Natural killer cell (primary cell): ENCODE measurements at regions not wholly inside any gene's neighbourhood (a gene's known extent, or its start where the extent isn't known, plus 50 kb on each side); places are given as distances from the start of the nearest gene placed in this dataset.

Experiments
- ATAC-seq, 3 donors: fragments of 150-1000 bp in 2 of 3; fragments of 200-7000 bp in 1 of 3; cut with Tn5 transposase; 1 replicate in 1 of 3; 2 replicates in 2 of 3; pipeline ENCODE4 v1.10.0; 2021; ENCODE audit warnings: mild to moderate bottlenecking in 2 of 3, moderate library complexity in 2 of 3
- DNase-seq, 2 donors: peaks; one replicate each; pipeline versions ENCODE4 v3.0.0 to v3.0.0-alpha.2; 2013 to 2021; ENCODE audit warnings: mixed read lengths in 1 of 2
- H3K27ac ChIP-seq: one replicate; pipeline ENCODE4 v1.5.1; 2013; ENCODE audit warnings: mild to moderate bottlenecking, low read length
- H3K27me3 ChIP-seq: one replicate; pipeline ENCODE4 v1.6.1; 2013; ENCODE audit warnings: low read length; ENCODE audit not compliant: control insufficient read depth, insufficient read depth
- H3K36me3 ChIP-seq: one replicate; pipeline ENCODE4 v1.6.1; 2013; ENCODE audit warnings: low read length; ENCODE audit not compliant: control insufficient read depth, insufficient read depth
- H3K4me1 ChIP-seq: one replicate; pipeline ENCODE4 v1.6.1; 2013; ENCODE audit warnings: low read length; ENCODE audit not compliant: control insufficient read depth, insufficient read depth
- H3K4me3 ChIP-seq: one replicate; pipeline ENCODE4 v1.5.1; 2013; ENCODE audit warnings: low read length
- H3K9me3 ChIP-seq: one replicate; pipeline ENCODE4 v1.6.1; 2013; ENCODE audit warnings: low read length; ENCODE audit not compliant: control insufficient read depth, insufficient read depth
- H3K27ac Mint-ChIP-seq, 2 donors: one replicate each; pipeline ENCODE4 v1.8.0; 2022; ENCODE audit warnings: mild to moderate bottlenecking in 2 of 2, mixed read lengths in 2 of 2, moderate library complexity in 1 of 2
- H3K27me3 Mint-ChIP-seq, 2 donors: one replicate each; pipeline ENCODE4 v1.8.0; 2022; ENCODE audit warnings: low read depth in 2 of 2, mixed read lengths in 2 of 2
- H3K36me3 Mint-ChIP-seq: one replicate; pipeline ENCODE4 v1.8.0; 2022; ENCODE audit warnings: mixed read lengths
- H3K4me1 Mint-ChIP-seq, 2 donors: one replicate each; pipeline ENCODE4 v1.8.0; 2022; ENCODE audit warnings: mixed read lengths in 2 of 2
- H3K4me3 Mint-ChIP-seq: one replicate; pipeline ENCODE4 v1.8.0; 2022; ENCODE audit warnings: mild to moderate bottlenecking, moderate library complexity, mixed read lengths
- H3K9me3 Mint-ChIP-seq, 2 donors: one replicate each; pipeline ENCODE4 v1.8.0; 2022; ENCODE audit warnings: mixed read lengths in 2 of 2
- CTCF ChIP-seq: fragments of 200-600 bp; IDR thresholded peaks from one replicate; pipeline ENCODE4 v1.8.0; 2022; ENCODE audit warnings: antibody characterized with exemption
- WGBS: methylation state at CpG from one replicate; pipeline ENCODE4 v1.1.7; 2013; ENCODE audit warnings: missing lambda C conversion rate; ENCODE audit not compliant: insufficient coverage; 5-methylcytosine and 5-hydroxymethylcytosine counted together
- intact Hi-C: fragments of 100-400 bp; cut with micrococcal nuclease; formaldehyde crosslinking; loops from one replicate; pipeline ENCODE4 v1.14.2; 2022

- H3K4me3 Mint-ChIP-seq: no peak overlapping the region
- no peaks in the 10 kb centered on the region for H3K9me3 Mint-ChIP-seq
- ATAC-seq (no peak), DNase-seq (no peak)
- H3K4me3 ChIP-seq: no peak overlapping the region
- H3K27me3 Mint-ChIP-seq: no peaks in the 10 kb centered on the region
- no CpG with 5 or more reads among the region's 2 CpGs for WGBS
- H3K4me1 Mint-ChIP-seq: peaks cover 38% of the 10 kb centered on the region in 2 donors
- peaks cover 69% of the 10 kb centered on the region for H3K4me1 ChIP-seq
- H3K9me3 ChIP-seq: no peaks in the 10 kb centered on the region
- no peaks in the 10 kb centered on the region for H3K27me3 ChIP-seq
- no peaks in the 10 kb centered on the region for H3K36me3 ChIP-seq
- H3K27ac Mint-ChIP-seq: no peak overlapping the region
- TF ChIP-seq CTCF: no peak
- intact Hi-C loops: loop anchor here (5.0 kb wide), 1 partner anchor 33 kb away; no protein-coding TSS in a partner anchor
- H3K36me3 Mint-ChIP-seq: no peaks in the 10 kb centered on the region
- H3K27ac ChIP-seq: no peak overlapping the region
Measured at GRCh38 chr12:47364261-47364660, 284.5 kb upstream of the AMIGO2 start.

DNA sequence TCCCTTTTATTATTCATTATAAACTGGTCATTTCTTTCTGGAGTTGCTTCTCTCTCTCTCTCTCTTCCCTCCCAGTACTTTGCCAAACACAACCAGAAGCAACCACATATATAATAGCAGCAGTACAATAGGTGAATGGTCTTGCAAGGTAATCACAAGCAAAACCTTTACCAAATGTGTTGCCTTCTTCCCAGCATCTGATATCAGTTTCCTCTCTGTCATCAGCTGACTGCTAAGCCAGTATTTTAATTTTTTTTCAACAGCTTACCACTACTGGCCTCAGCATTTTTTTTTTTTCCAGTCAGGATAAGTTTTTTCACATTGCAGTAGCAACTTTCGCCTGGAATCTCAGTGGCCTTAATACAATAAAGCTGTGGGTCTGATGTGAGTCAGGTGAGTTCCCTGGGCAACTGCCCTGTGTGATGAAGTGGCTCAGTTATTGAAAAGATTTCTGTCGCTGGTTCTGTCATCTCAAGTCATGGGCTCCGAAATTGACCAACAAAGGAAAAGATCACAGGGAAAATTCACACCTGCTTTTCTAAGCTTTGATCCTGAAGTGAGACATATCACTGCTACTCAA, 282.5 kb upstream of the AMIGO2 start:
- Histone ChIP-seq H3K9me3 (no peaks in the 10 kb centered on the region), H3K36me3 (no peaks in the 10 kb centered on the region), H3K4me1 (peaks cover 49% of the 10 kb centered on the region), H3K27ac (peak overlapping the region; percentile 97), H3K4me3 (no peak overlapping the region), H3K27me3 (no peaks in the 10 kb centered on the region)
- intact Hi-C loops: loop anchor here (5.0 kb wide), 1 partner anchor 35 kb away; no protein-coding TSS in a partner anchor
- DNase-seq (peak in 1 of 2 donors; percentile 37), ATAC-seq (peak in 1 of 3 donors; percentile 18)
- no peak for TF ChIP-seq CTCF
- H3K4me3 Mint-ChIP-seq: peak overlapping the region; percentile 75
- H3K27ac Mint-ChIP-seq: peak overlapping the region; percentile 91 to 93
- WGBS: 75% methylated on average over 3 of the region's 3 CpGs
- no peaks in the 10 kb centered on the region for H3K36me3 Mint-ChIP-seq
- no peaks in the 10 kb centered on the region for H3K9me3 Mint-ChIP-seq
- no peaks in the 10 kb centered on the region for H3K27me3 Mint-ChIP-seq
- H3K4me1 Mint-ChIP-seq: peaks cover 39 to 40% of the 10 kb centered on the region in 2 donors

- Histone ChIP-seq H3K27me3 (no peaks in the 10 kb centered on the region), H3K27ac (peak overlapping the region; percentile 97), H3K4me1 (peaks cover 47% of the 10 kb centered on the region), H3K4me3 (peak overlapping the region; percentile 29), H3K9me3 (no peaks in the 10 kb centered on the region), H3K36me3 (no peaks in the 10 kb centered on the region)
- Mint-ChIP-seq H3K27ac (peak overlapping the region; percentile 91 to 93), H3K27me3 (no peaks in the 10 kb centered on the region), H3K9me3 (no peaks in the 10 kb centered on the region), H3K36me3 (no peaks in the 10 kb centered on the region), H3K4me1 (peaks cover 39 to 45% of the 10 kb centered on the region in 2 donors), H3K4me3 (peak overlapping the region; percentile 75)
- ATAC-seq (peak; percentile 72 to 81 (median 78)), DNase-seq (peak in 1 of 2 donors; percentile 70)
- intact Hi-C loops: loop anchor here (5.0 kb wide), 1 partner anchor 36 kb away; no protein-coding TSS in a partner anchor
- TF ChIP-seq CTCF: no peak
- 12% methylated on average over 5 of the region's 7 CpGs for WGBS
Measured at GRCh38 chr12:47361389-47362021, 281.7 kb upstream of the AMIGO2 start.
